Adrenal gland (tissue), 9 donors: ENCODE measurements at regions not wholly inside any gene's neighbourhood (a gene's known extent, or its start where the extent isn't known, plus 50 kb on each side); places are given as distances from the start of the nearest gene placed in this dataset.
"Not testable (repeated sequence)": the region's sequence is repeated elsewhere in the genome, so short reads cannot be mapped to it uniquely, and the experiment has no call there.

ENCODE experiments used
- DNase-seq, 7 donors: peaks; one replicate each; pipeline ENCODE4 v3.0.0-alpha.2; 2019 to 2020
- H3K27ac ChIP-seq, 5 donors: fragments of 200-600 bp; sonication (generic) in 4 of 5; 1 replicate in 3 of 5; 2 replicates in 2 of 5; pipeline versions ENCODE4 v1.5.1 to v1.8.0; 2016 to 2020; ENCODE audit warnings: mild to moderate bottlenecking in 1 of 5
- H3K27me3 ChIP-seq: fragments of 200-600 bp; 2 replicates; pipeline ENCODE4 v1.8.0; 2021
- H3K36me3 ChIP-seq, 2 donors: fragments of 200-600 bp; replicated peaks in 1 of 2; 1 replicate in 1 of 2; 2 replicates in 1 of 2; pipeline versions ENCODE4 v1.5.1 to v1.8.0; 2018 to 2022
- H3K4me1 ChIP-seq, 2 donors: fragments of 200-600 bp; replicated peaks in 1 of 2; 1 replicate in 1 of 2; 2 replicates in 1 of 2; pipeline versions ENCODE4 v1.5.1 to v1.8.0; 2018 to 2021
- H3K4me3 ChIP-seq, 4 donors: fragments of 200-600 bp; sonication (generic) in 3 of 4; one replicate each; pipeline ENCODE4 v1.5.1; 2016 to 2018
- H3K9me3 ChIP-seq, 3 donors: fragments of 200-600 bp; sonication (generic) in 1 of 3; replicated peaks in 1 of 3; 1 replicate in 2 of 3; 2 replicates in 1 of 3; pipeline versions ENCODE4 v1.5.1 to v1.8.0; 2016 to 2021
- CTCF ChIP-seq, 6 experiments: fragments of 450-650 bp in 4 of 6; fragments of 200-600 bp in 2 of 6; sonication (generic) in 1 of 6; IDR thresholded peaks; 1 replicate in 5 of 6; 2 replicates in 1 of 6; pipeline versions ENCODE4 v1.5.1 to v1.8.0; 2016 to 2021; ENCODE audit warnings: antibody characterized with exemption in 6 of 6, mild to moderate bottlenecking in 2 of 6, moderate library complexity in 1 of 6
- POLR2A ChIP-seq, 2 donors: fragments of 450-650 bp; IDR thresholded peaks; one replicate each; pipeline ENCODE4 v1.6.1; 2017; ENCODE audit warnings: antibody characterized with exemption in 2 of 2, mild to moderate bottlenecking in 2 of 2, moderate library complexity in 1 of 2
- WGBS, 4 donors: extraction: QIAGEN DNeasy Blood & Tissue Kit in 2 of 4; methylation state at CpG; one replicate each; pipeline versions ENCODE4 v1.1.5 to v1.1.7; 2013 to 2017; 5-methylcytosine and 5-hydroxymethylcytosine counted together
- intact Hi-C, 2 donors: fragments of 100-400 bp; cut with DNase I; formaldehyde crosslinking; loops; one replicate each; pipeline versions ENCODE4 v1.14.1 to v1.15.0; 2022 to 2023
- donor health status: healthy with polysubstance abuse.
- donor health status: Bipolar disorder and iron deficiency.
- donor health status: DM: yes; HTN: yes; CAD: no.
- donor health status: DM: no; HTN: no; CAD: no.
- donor health status: DM: no; HTN: no; CAD: no.

GRCh38 chr4:171235521-171235920 lies 577.7 kb upstream of the GALNTL6 start:
- intact Hi-C loops = no loop called here
- DNase-seq = no peak
- TF ChIP-seq CTCF (IDR thresholded peaks at IDR 0.05) = no peak
- TF ChIP-seq POLR2A (IDR thresholded peaks at IDR 0.05) = no peak
- no peaks in the 10 kb centered on the region for H3K27me3 ChIP-seq
- no peaks in the 10 kb centered on the region for H3K4me1 ChIP-seq
- no peaks in the 10 kb centered on the region for H3K9me3 ChIP-seq
- H3K4me3 ChIP-seq = no peak overlapping the region
- no peaks in the 10 kb centered on the region for H3K36me3 ChIP-seq
- no peak overlapping the region for H3K27ac ChIP-seq
- WGBS, 4 donors = 65 to 74% (median 72%) methylated on average over 3 of the region's 3 CpGs

GRCh38 chr4:171229354-171229753 lies 583.9 kb upstream of the GALNTL6 start:
- H3K4me3 ChIP-seq, H3K9me3 ChIP-seq, H3K36me3 ChIP-seq, intact Hi-C loops, H3K4me1 ChIP-seq, DNase-seq, H3K27ac ChIP-seq, H3K27me3 ChIP-seq: not testable (repeated sequence)
- WGBS, 4 donors = 63 to 86% (median 74%) methylated on average over 1 of the region's 1 CpG

- Histone ChIP-seq H3K9me3 (no peaks in the 10 kb centered on the region), H3K27ac (no peak overlapping the region), H3K4me1 (no peaks in the 10 kb centered on the region), H3K27me3 (no peaks in the 10 kb centered on the region), H3K36me3 (no peaks in the 10 kb centered on the region), H3K4me3 (no peak overlapping the region)
- TF ChIP-seq CTCF (IDR thresholded peaks at IDR 0.05) = no peak
- TF ChIP-seq POLR2A (IDR thresholded peaks at IDR 0.05) = no peak
- intact Hi-C loops = no loop called here
- no peak for DNase-seq
- 53 to 56% (median 54%) methylated on average over 7 of the region's 7 CpGs for WGBS, 4 donors
These were observed 592.0 kb upstream of the GALNTL6 start for GRCh38 chr4:171221181-171221580.

- no peaks in the 10 kb centered on the region for H3K36me3 ChIP-seq
- 45 to 76% (median 53%) methylated on average over 2 of the region's 2 CpGs for WGBS, 4 donors
- DNase-seq = no peak
- no peak overlapping the region for H3K4me3 ChIP-seq
- H3K9me3 ChIP-seq = no peaks in the 10 kb centered on the region
- no peaks in the 10 kb centered on the region for H3K4me1 ChIP-seq
- H3K27ac ChIP-seq = no peak overlapping the region
- H3K27me3 ChIP-seq = no peaks in the 10 kb centered on the region
- intact Hi-C loops = no loop called here
- no peak for TF ChIP-seq POLR2A (IDR thresholded peaks at IDR 0.05)
- no peak for TF ChIP-seq CTCF (IDR thresholded peaks at IDR 0.05)
These were observed 609.8 kb upstream of the GALNTL6 start for GRCh38 chr4:171203425-171203824.

GRCh38 chr4:171202908-171203307 lies 610.3 kb upstream of the GALNTL6 start:
- no peak overlapping the region for H3K4me3 ChIP-seq
- no peaks in the 10 kb centered on the region for H3K36me3 ChIP-seq
- no peak for DNase-seq
- H3K27ac ChIP-seq = no peak overlapping the region
- intact Hi-C loops = no loop called here
- no peaks in the 10 kb centered on the region for H3K27me3 ChIP-seq
- TF ChIP-seq POLR2A (IDR thresholded peaks at IDR 0.05) = no peak
- WGBS, 4 donors = 79 to 89% (median 81%) methylated on average over 4 of the region's 4 CpGs
- no peaks in the 10 kb centered on the region for H3K4me1 ChIP-seq
- no peaks in the 10 kb centered on the region for H3K9me3 ChIP-seq
